Endothelial cell of umbilical vein (primary cell): ENCODE measurements at regions not wholly inside any gene's neighbourhood (a gene's known extent, or its start where the extent isn't known, plus 50 kb on each side); places are given as distances from the start of the nearest gene placed in this dataset.

Source experiments
- BruUV-seq: library from RNA; stranded (reverse); fragments of 400-500 nt; replicated peaks from 2 replicates; lab custom pipeline; 2021; lab: Mats Ljungman, UMichigan
- CTCF ChIA-PET: fragments of 300-600, 350-600 bp; sonication (Branson Sonifier 250); formaldehyde crosslinking; loops from one replicate; lab custom pipeline; 2021; ENCODE audit warnings: antibody characterized with exemption, inconsistent platforms; lab: Charles Lee
- POLR2A ChIA-PET: fragments of 300-600, 350-600 bp; sonication (Branson Sonifier 250); formaldehyde crosslinking; loops from one replicate; lab custom pipeline; 2021; ENCODE audit warnings: antibody characterized with exemption, inconsistent platforms; lab: Charles Lee
- DNase-seq: peaks from one replicate; pipeline ENCODE4 v3.0.0-alpha.2; 2011; ENCODE audit warnings: low read depth, low spot score
- FAIRE-seq: peaks from 2 replicates; lab custom pipeline; 2011; peaks lifted over from hg19 to GRCh38; lab: Jason Lieb, UNC
- H2AFZ ChIP-seq: 2 replicates; pipeline ENCODE4 v1.6.0; 2012; ENCODE audit warnings: low read depth, low read length, control low read depth, inconsistent platforms
- H3K27ac ChIP-seq: 2 replicates; pipeline ENCODE4 v1.5.1; 2011; ENCODE audit warnings: low read depth, mild to moderate bottlenecking, control low read depth, low read length, moderate library complexity; ENCODE audit not compliant: insufficient read depth
- H3K27me3 ChIP-seq, 2 experiments: 2 replicates each; pipeline versions ENCODE4 v1.6.0 to v1.6.1; 2011; ENCODE audit warnings: low read length in 2 of 2, mixed read lengths in 1 of 2; ENCODE audit not compliant: control insufficient read depth in 2 of 2, insufficient read depth in 2 of 2
- H3K36me3 ChIP-seq, 2 experiments: 2 replicates in 1 of 2; 3 replicates in 1 of 2; pipeline ENCODE4 v1.5.1; 2011; ENCODE audit warnings: low read length in 2 of 2, mild to moderate bottlenecking in 1 of 2, moderate library complexity in 1 of 2; ENCODE audit not compliant: control insufficient read depth in 2 of 2, insufficient read depth in 2 of 2; ENCODE audit errors: extremely low read depth in 1 of 2
- H3K4me1 ChIP-seq: 3 replicates; pipeline ENCODE4 v1.5.1; 2011; ENCODE audit warnings: mild to moderate bottlenecking, low read length; ENCODE audit not compliant: control insufficient read depth, insufficient read depth; ENCODE audit errors: extremely low read depth
- H3K4me2 ChIP-seq: 2 replicates; pipeline ENCODE4 v1.6.1; 2011; ENCODE audit warnings: low read length, control low read depth, mixed read lengths; ENCODE audit not compliant: insufficient read depth
- H3K4me3 ChIP-seq, 3 experiments: fragments of 200-600 bp in 1 of 3; sonication (generic), shearing (Covaris generic) in 1 of 3; replicated peaks in 1 of 3; 2 replicates each; pipeline ENCODE4 v1.5.1; 2011 to 2016; ENCODE audit warnings: control low read depth in 3 of 3, low read length in 3 of 3, mild to moderate bottlenecking in 2 of 3, inconsistent platforms in 1 of 3, low read depth in 1 of 3, moderate library complexity in 1 of 3; ENCODE audit not compliant: insufficient read depth in 1 of 3
- H3K79me2 ChIP-seq: 2 replicates; pipeline ENCODE4 v1.6.0; 2012; ENCODE audit warnings: low read length, inconsistent platforms; ENCODE audit not compliant: control insufficient read depth, insufficient read depth
- H3K9ac ChIP-seq: replicated peaks from 2 replicates; pipeline ENCODE3; 2011; ENCODE audit warnings: low read length, control low read depth; ENCODE audit not compliant: insufficient read depth; ENCODE audit errors: extremely low read depth
- H3K9me1 ChIP-seq: replicated peaks from 3 replicates; pipeline ENCODE4 v1.6.0; 2011; ENCODE audit warnings: mild to moderate bottlenecking, low read length; ENCODE audit not compliant: control insufficient read depth, insufficient read depth; ENCODE audit errors: extremely low read depth
- H3K9me3 ChIP-seq: replicated peaks from 2 replicates; pipeline ENCODE4 v1.5.1; 2012; ENCODE audit warnings: low read length, inconsistent platforms; ENCODE audit not compliant: control insufficient read depth, insufficient read depth
- H4K20me1 ChIP-seq: replicated peaks from 2 replicates; pipeline ENCODE3; 2011; ENCODE audit warnings: mild to moderate bottlenecking, low read length; ENCODE audit not compliant: control insufficient read depth, insufficient read depth; ENCODE audit errors: extremely low read depth
- CTCF ChIP-seq, 2 donors: IDR thresholded peaks; 1 replicate in 1 of 2; 2 replicates in 1 of 2; pipeline ENCODE4 v1.5.1; 2011; ENCODE audit warnings: low read length in 2 of 2, mild to moderate bottlenecking in 2 of 2, moderate library complexity in 2 of 2, control low read depth in 1 of 2, inconsistent platforms in 1 of 2, low read depth in 1 of 2; ENCODE audit not compliant: insufficient read depth in 1 of 2; ENCODE audit errors: extremely low read depth in 1 of 2
- EZH2 ChIP-seq: IDR thresholded peaks from 2 replicates; pipeline ENCODE4 v1.6.1; 2012; ENCODE audit warnings: borderline replicate concordance, low read depth, mild to moderate bottlenecking, moderate library complexity, low read length, inconsistent platforms; ENCODE audit not compliant: severe bottlenecking
- FOS ChIP-seq: IDR thresholded peaks from 2 replicates; pipeline ENCODE4 v1.6.1; 2011; ENCODE audit warnings: mild to moderate bottlenecking, low read length, moderate library complexity, borderline replicate concordance; ENCODE audit not compliant: insufficient read depth
- GATA2 ChIP-seq: IDR thresholded peaks from 2 replicates; pipeline ENCODE4 v1.7.0; 2011; ENCODE audit warnings: low read depth, mild to moderate bottlenecking, moderate library complexity, mixed read lengths, low read length; ENCODE audit not compliant: insufficient read length, insufficient read depth
- JUN ChIP-seq: IDR thresholded peaks from 2 replicates; pipeline ENCODE4 v1.6.1; 2011; ENCODE audit warnings: borderline replicate concordance, low read depth; ENCODE audit not compliant: insufficient read length, insufficient read depth
- POLR2A ChIP-seq: IDR thresholded peaks from 2 replicates; pipeline ENCODE4 v1.6.1; 2012; ENCODE audit warnings: low read depth, mild to moderate bottlenecking, control low read depth, low read length
- dilution Hi-C: fragments of 300-500 bp; cut with MboI; formaldehyde crosslinking; loops from one replicate; pipeline ENCODE4 v1.15.0; 2019; ENCODE audit warnings: low sequenced_read_pairs; ENCODE audit not compliant: extremely low pct_ligation_motif_present
- intact Hi-C: fragments of 100-400 bp; cut with micrococcal nuclease; formaldehyde crosslinking; loops from one replicate; pipeline ENCODE4 v1.10.0; 2022
- TF ChIP-seq, protein P1 (sequence below): IDR thresholded peaks from 2 replicates; pipeline ENCODE4 v1.6.1; 2011; ENCODE audit not compliant: insufficient read depth, insufficient read length

DNA sequence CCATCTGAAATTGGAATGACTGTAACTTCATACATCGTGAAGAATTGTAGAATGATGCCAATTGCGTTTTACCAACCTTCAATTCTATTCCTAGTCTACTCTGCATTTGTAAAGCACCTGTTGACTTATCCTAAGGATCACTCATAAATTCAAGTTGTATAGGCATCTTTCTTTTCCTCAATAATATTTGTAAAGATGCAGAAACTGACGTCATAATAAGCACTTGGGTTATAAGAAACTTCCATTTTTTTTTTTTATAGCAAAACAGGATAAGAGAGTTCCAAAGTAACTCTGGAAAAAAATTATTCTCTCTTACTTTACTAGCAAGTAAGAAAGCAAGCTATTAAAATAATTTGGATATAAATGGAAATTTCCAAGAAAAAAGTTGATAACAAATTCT is 1377.4 kb upstream of the ACVR2A start:
- H3K79me2 ChIP-seq: no peaks in the 10 kb centered on the region
- H3K9me3 ChIP-seq: no peaks in the 10 kb centered on the region
- no peaks in the 10 kb centered on the region for H3K36me3 ChIP-seq
- H3K4me1 ChIP-seq: no peaks in the 10 kb centered on the region
- no peak overlapping the region for H2AFZ ChIP-seq
- H3K4me3 ChIP-seq: no peak overlapping the region
- intact Hi-C loops: no loop called here
- H3K9me1 ChIP-seq: no peaks in the 10 kb centered on the region
- no peak overlapping the region for H3K9ac ChIP-seq
- dilution Hi-C loops: no loop called here
- ChIA-PET POLR2A (no interaction called here), CTCF (no interaction called here)
- H3K4me2 ChIP-seq: no peak overlapping the region
- FAIRE-seq (no peak), DNase-seq (no peak)
- H3K27me3 ChIP-seq: no peaks in the 10 kb centered on the region
- no TSS peak for BruUV-seq
- H4K20me1 ChIP-seq: no peaks in the 10 kb centered on the region
- TF ChIP-seq FOS (no peak), JUN (no peak), CTCF (IDR thresholded peaks at IDR 0.05; ENCODE audit: extremely low read depth in 1 of 2, insufficient read depth in 1 of 2, low read depth in 1 of 2, low read length in 2 of 2) (no peak), EZH2 (no peak), GATA2 (no peak), POLR2A (no peak)
- TF ChIP-seq, protein P1, sequence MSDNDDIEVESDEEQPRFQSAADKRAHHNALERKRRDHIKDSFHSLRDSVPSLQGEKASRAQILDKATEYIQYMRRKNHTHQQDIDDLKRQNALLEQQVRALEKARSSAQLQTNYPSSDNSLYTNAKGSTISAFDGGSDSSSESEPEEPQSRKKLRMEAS: no peak
- H3K27ac ChIP-seq: no peak overlapping the region
